Type B pancreatic cell (in vitro differentiated cells): ENCODE measurements at regions not wholly inside any gene's neighbourhood (a gene's known extent, or its start where the extent isn't known, plus 50 kb on each side); places are given as distances from the start of the nearest gene placed in this dataset.

Source experiments
- DNase-seq: peaks from one replicate; pipeline ENCODE4 v3.0.0; 2021; ENCODE audit warnings: mixed read lengths; ENCODE audit not compliant: unreplicated experiment; ENCODE audit errors: extremely low spot score
- H3K27ac Mint-ChIP-seq: 2 replicates; pipeline ENCODE4 v1.8.0; 2021; ENCODE audit warnings: mild to moderate bottlenecking, mixed read lengths
- H3K27me3 Mint-ChIP-seq: 2 replicates; pipeline ENCODE4 v1.8.0; 2021; ENCODE audit warnings: mixed read lengths
- H3K36me3 Mint-ChIP-seq: 2 replicates; pipeline ENCODE4 v1.8.0; 2021; ENCODE audit warnings: mixed read lengths
- H3K4me1 Mint-ChIP-seq: one replicate; pipeline ENCODE4 v1.8.0; 2021; ENCODE audit warnings: mixed read lengths; ENCODE audit not compliant: unreplicated experiment
- H3K4me3 Mint-ChIP-seq: 2 replicates; pipeline ENCODE4 v1.8.0; 2021; ENCODE audit warnings: mild to moderate bottlenecking, mixed read lengths
- H3K9me3 Mint-ChIP-seq: 2 replicates; pipeline ENCODE4 v1.8.0; 2021; ENCODE audit warnings: mixed read lengths
- CTCF ChIP-seq: fragments of 200-600 bp; sonication (generic); conservative IDR thresholded peaks from 2 replicates; pipeline ENCODE4 v1.5.0; 2021; ENCODE audit warnings: antibody characterized with exemption, mild to moderate bottlenecking

- Mint-ChIP-seq H3K36me3 (no peaks in the 10 kb centered on the region), H3K4me3 (no peak overlapping the region), H3K27ac (no peak overlapping the region), H3K27me3 (no peaks in the 10 kb centered on the region), H3K9me3 (no peaks in the 10 kb centered on the region), H3K4me1 (peaks cover 6% of the 10 kb centered on the region)
- no peak for TF ChIP-seq CTCF
- DNase-seq, result no peak
These were observed 159.7 kb upstream of the ZNF236 start for GRCh38 chr18:76662626-76663025.

- H3K27ac Mint-ChIP-seq, result no peak overlapping the region
- H3K4me1 Mint-ChIP-seq, result peaks cover 13% of the 10 kb centered on the region
These were observed 161.7 kb upstream of the ZNF236 start for GRCh38 chr18:76660571-76661192.

GRCh38 chr18:76658627-76659026, 163.6 kb upstream of the ZNF516 start:
- Mint-ChIP-seq H3K27ac (no peak overlapping the region), H3K36me3 (no peaks in the 10 kb centered on the region), H3K4me1 (peaks cover 13% of the 10 kb centered on the region), H3K9me3 (no peaks in the 10 kb centered on the region), H3K27me3 (no peaks in the 10 kb centered on the region), H3K4me3 (no peak overlapping the region)
- peak; percentile 74 for TF ChIP-seq CTCF
- no peak for DNase-seq

More at GRCh38 chr18:76660571-76661192, 161.7 kb upstream of the ZNF236 start:
- no peaks in the 10 kb centered on the region for H3K36me3 Mint-ChIP-seq
- DNase-seq, result no peak
- no peaks in the 10 kb centered on the region for H3K9me3 Mint-ChIP-seq
- no peaks in the 10 kb centered on the region for H3K27me3 Mint-ChIP-seq
- no peak for TF ChIP-seq CTCF
- H3K4me3 Mint-ChIP-seq, result no peak overlapping the region

GRCh38 chr18:76657911-76658470, 162.9 kb upstream of the ZNF516 start:
- H3K4me3 Mint-ChIP-seq, result no peak overlapping the region
- no peaks in the 10 kb centered on the region for H3K36me3 Mint-ChIP-seq
- no peak overlapping the region for H3K27ac Mint-ChIP-seq
- H3K4me1 Mint-ChIP-seq, result peaks cover 13% of the 10 kb centered on the region
- no peaks in the 10 kb centered on the region for H3K9me3 Mint-ChIP-seq
- H3K27me3 Mint-ChIP-seq, result no peaks in the 10 kb centered on the region
- no peak for DNase-seq
- no peak for TF ChIP-seq CTCF

GRCh38 chr18:76656925-76657827, 162.1 kb upstream of the ZNF516 start:
- peaks cover 13% of the 10 kb centered on the region for H3K4me1 Mint-ChIP-seq
- DNase-seq, result no peak
- H3K36me3 Mint-ChIP-seq, result no peaks in the 10 kb centered on the region
- no peak overlapping the region for H3K27ac Mint-ChIP-seq
- H3K4me3 Mint-ChIP-seq, result no peak overlapping the region
- no peak for TF ChIP-seq CTCF
- no peaks in the 10 kb centered on the region for H3K9me3 Mint-ChIP-seq
- no peaks in the 10 kb centered on the region for H3K27me3 Mint-ChIP-seq
